ENCODE measurements at regions not wholly inside any gene's neighbourhood (a gene's known extent, or its start where the extent isn't known, plus 50 kb on each side); places are given as distances from the start of the nearest gene placed in this dataset.
"Not testable (repeated sequence)": the region's sequence is repeated elsewhere in the genome, so short reads cannot be mapped to it uniquely, and the experiment has no call there.

- Mint-ChIP-seq H3K4me1 (no peaks in the 10 kb centered on the region), H3K27me3 (no peaks in the 10 kb centered on the region), H3K36me3 (no peaks in the 10 kb centered on the region), H3K9me3 (ENCODE audit: low read depth) (no peaks in the 10 kb centered on the region), H3K27ac (no peak overlapping the region), H3K4me3 (no peak overlapping the region)
- CTCF ChIA-PET = no interaction called here
- DNase-seq (no peak), ATAC-seq (no peak)
Measured at GRCh38 chr6:112683106-112683505, 336.0 kb downstream of the RFPL4B start.

GRCh38 chr6:112683926-112684325 is 336.8 kb downstream of the RFPL4B start:
- no peak for DNase-seq
- CTCF ChIA-PET = no interaction called here
- H3K9me3 Mint-ChIP-seq (ENCODE audit: low read depth) = no peaks in the 10 kb centered on the region

DNA sequence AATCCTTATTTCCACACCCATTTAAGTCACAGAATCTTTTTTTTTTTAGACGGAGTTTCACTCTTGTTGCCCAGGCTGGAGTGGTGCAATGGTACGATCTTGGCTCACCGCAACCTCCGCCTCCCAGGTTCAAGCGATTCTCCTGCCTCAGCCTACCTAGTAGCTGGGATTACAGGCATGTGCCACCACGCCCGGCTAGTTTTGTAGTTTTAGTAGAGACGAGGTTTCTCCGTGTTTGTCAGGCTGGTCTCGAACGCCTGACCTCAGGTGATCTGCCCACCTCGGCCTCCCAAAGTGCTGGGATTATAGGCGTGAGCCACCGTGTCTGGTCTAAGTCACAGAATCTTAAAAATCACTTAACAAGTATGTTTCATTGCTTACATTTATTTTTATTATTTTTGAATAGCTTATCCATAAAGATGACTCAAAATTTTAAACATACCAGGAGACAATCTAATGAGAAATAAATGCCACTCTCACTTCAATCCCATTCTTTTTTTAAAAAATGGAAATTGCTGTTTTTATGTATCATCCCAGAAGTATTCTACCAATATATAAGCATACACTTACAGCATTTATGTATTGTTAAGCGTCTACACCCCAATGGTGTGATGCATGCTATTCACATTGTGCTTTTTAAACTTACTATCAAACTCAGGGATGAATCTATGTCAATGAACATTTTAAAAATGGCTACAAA is 338.5 kb downstream of the RFPL4B start:
- ATAC-seq; H3K4me3 Mint-ChIP-seq; H3K27me3 Mint-ChIP-seq; H3K36me3 Mint-ChIP-seq; H3K4me1 Mint-ChIP-seq; H3K27ac Mint-ChIP-seq; H3K9me3 Mint-ChIP-seq (ENCODE audit: low read depth); CTCF ChIA-PET; DNase-seq: not testable (repeated sequence)

More at GRCh38 chr6:112683926-112684325, 336.8 kb downstream of the RFPL4B start:
- Mint-ChIP-seq H3K36me3 (no peaks in the 10 kb centered on the region), H3K27ac (no peak overlapping the region), H3K4me3 (no peak overlapping the region), H3K4me1 (no peaks in the 10 kb centered on the region), H3K27me3 (no peaks in the 10 kb centered on the region)
- ATAC-seq = no peak

DNA sequence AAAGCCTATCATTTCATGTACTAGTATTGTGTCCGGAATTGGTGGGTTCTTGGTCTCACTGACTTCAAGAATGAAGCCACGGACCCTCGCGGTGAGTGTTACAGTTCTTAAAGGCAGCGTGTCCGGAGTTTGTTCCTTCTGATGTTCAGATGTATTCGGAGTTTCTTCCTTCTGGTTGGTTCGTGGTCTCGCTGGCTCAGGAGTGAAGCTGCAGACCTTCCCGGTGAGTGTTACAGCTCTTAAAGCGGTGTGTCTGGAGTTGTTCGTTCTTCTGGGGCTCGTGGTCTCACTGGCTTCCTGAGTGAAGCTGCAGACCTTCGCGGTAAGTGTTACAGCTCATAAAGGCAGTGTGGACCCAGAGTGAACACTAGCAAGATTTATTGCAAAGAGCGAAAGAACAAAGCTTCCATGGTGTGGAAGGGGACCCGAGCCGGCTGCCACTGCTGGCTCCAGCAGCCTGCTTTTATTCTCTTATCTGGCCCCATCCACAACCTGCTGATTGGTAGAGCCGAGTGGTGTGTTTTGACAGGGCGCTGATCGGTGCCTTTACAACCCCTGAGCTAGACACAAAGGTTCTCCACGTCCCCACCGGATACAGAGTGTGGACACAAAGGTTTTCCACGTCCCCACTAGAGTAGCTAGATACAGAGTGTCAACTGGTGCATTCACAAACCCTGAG is 341.5 kb downstream of the RFPL4B start:
- not testable (repeated sequence) for H3K4me1 Mint-ChIP-seq; H3K27me3 Mint-ChIP-seq; H3K9me3 Mint-ChIP-seq (ENCODE audit: low read depth); H3K4me3 Mint-ChIP-seq; H3K27ac Mint-ChIP-seq; H3K36me3 Mint-ChIP-seq; DNase-seq; ATAC-seq
- CTCF ChIA-PET = interaction anchor here (1.0 kb wide), 1 partner anchor 9 kb away, joined by 3 read pairs; no protein-coding TSS in a partner anchor

DNA sequence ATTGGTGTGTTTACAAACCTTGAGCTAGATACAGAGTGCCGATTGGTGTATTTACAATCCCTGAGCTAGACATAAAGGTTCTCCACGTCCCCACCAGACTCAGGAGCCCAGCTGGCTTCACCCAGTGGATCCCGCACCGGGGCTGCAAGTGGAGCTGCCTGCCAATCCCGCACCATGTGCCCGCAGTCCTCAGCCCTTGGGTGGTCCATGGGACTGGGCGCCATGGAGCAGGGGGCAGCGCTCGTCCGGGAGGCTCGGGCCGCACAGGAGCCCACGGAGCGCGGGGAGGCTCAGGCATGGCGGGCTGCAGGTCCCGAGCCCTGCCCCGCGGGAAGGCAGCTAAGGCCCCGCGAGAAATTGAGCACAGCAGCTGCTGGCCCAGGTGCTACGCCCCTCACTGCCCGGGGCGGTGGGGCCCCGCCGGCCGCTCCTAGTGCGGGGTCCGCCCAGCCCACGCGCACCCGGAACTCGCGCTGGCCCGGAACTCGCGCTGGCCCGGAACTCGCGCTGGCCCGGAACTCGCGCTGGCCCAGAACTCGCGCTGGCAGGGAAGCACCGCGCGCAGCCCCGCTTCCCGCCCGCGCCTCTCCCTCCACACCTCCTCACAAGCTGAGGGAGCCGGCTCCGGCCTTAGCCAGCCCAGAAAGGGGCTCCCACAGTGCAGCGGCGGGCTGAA is 342.2 kb downstream of the RFPL4B start:
- ATAC-seq; DNase-seq; H3K4me1 Mint-ChIP-seq; H3K36me3 Mint-ChIP-seq; H3K9me3 Mint-ChIP-seq (ENCODE audit: low read depth); H3K27ac Mint-ChIP-seq; CTCF ChIA-PET; H3K4me3 Mint-ChIP-seq; H3K27me3 Mint-ChIP-seq: not testable (repeated sequence)

GRCh38 chr6:112690497-112691202 is 343.5 kb downstream of the RFPL4B start:
- Mint-ChIP-seq H3K9me3 (ENCODE audit: low read depth) (no peaks in the 10 kb centered on the region), H3K4me1 (no peaks in the 10 kb centered on the region), H3K4me3 (no peak overlapping the region), H3K36me3 (no peaks in the 10 kb centered on the region), H3K27ac (no peak overlapping the region), H3K27me3 (no peaks in the 10 kb centered on the region)
- ATAC-seq = no peak
- no peak for DNase-seq
- CTCF ChIA-PET = no interaction called here

GRCh38 chr6:112691289-112691688 is 344.2 kb downstream of the RFPL4B start:
- DNase-seq = no peak
- CTCF ChIA-PET = no interaction called here

GRCh38 chr6:112695001-112695400 is 347.9 kb downstream of the RFPL4B start:
- Mint-ChIP-seq H3K27me3 (no peaks in the 10 kb centered on the region), H3K9me3 (ENCODE audit: low read depth) (no peaks in the 10 kb centered on the region), H3K27ac (no peak overlapping the region), H3K36me3 (no peaks in the 10 kb centered on the region), H3K4me3 (no peak overlapping the region), H3K4me1 (no peaks in the 10 kb centered on the region)
- CTCF ChIA-PET = no interaction called here
- ATAC-seq = no peak
- no peak for DNase-seq

More at GRCh38 chr6:112691289-112691688, 344.2 kb downstream of the RFPL4B start:
- Mint-ChIP-seq H3K27ac (no peak overlapping the region), H3K9me3 (ENCODE audit: low read depth) (no peaks in the 10 kb centered on the region), H3K4me3 (no peak overlapping the region), H3K27me3 (no peaks in the 10 kb centered on the region), H3K4me1 (no peaks in the 10 kb centered on the region), H3K36me3 (no peaks in the 10 kb centered on the region)
- ATAC-seq = no peak

- no peaks in the 10 kb centered on the region for H3K36me3 Mint-ChIP-seq
- H3K4me3 Mint-ChIP-seq = no peak overlapping the region
- H3K9me3 Mint-ChIP-seq (ENCODE audit: low read depth) = no peaks in the 10 kb centered on the region
- no peaks in the 10 kb centered on the region for H3K27me3 Mint-ChIP-seq
- no peaks in the 10 kb centered on the region for H3K4me1 Mint-ChIP-seq
- no peak overlapping the region for H3K27ac Mint-ChIP-seq
- CTCF ChIA-PET = no interaction called here
- ATAC-seq (no peak), DNase-seq (no peak)
Measured at GRCh38 chr6:112697265-112697664, 350.1 kb downstream of the RFPL4B start.

DNA sequence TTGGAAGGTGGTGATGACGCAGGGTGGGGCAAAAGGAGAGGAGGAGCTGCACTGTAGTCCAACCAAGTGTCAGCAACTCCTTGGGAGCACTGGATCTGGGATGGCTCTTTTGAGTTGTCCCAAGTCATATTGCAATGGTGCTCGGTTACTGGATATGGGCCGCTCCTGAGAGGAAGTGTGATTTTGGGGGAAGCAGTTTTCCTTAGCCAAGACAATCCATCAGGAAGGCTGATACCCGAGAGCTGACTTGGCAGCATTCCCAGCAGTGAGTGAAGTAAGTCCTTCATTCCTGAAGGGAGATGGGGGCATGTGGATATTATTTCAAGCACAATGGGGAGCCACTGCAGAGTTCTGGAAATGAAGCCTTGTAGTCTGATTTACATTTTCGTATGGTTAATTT is 354.1 kb downstream of the RFPL4B start:
- DNase-seq (no peak), ATAC-seq (no peak)
- Mint-ChIP-seq H3K4me1 (no peaks in the 10 kb centered on the region), H3K27me3 (no peaks in the 10 kb centered on the region), H3K9me3 (ENCODE audit: low read depth) (peaks cover 2% of the 10 kb centered on the region), H3K27ac (no peak overlapping the region), H3K36me3 (no peaks in the 10 kb centered on the region), H3K4me3 (no peak overlapping the region)
- CTCF ChIA-PET = no interaction called here

GRCh38 chr6:112710710-112711109 is 363.6 kb downstream of the RFPL4B start:
- no peaks in the 10 kb centered on the region for H3K9me3 Mint-ChIP-seq (ENCODE audit: low read depth)
- CTCF ChIA-PET = no interaction called here
- DNase-seq = no peak
- H3K4me3 Mint-ChIP-seq = no peak overlapping the region
- H3K27ac Mint-ChIP-seq = no peak overlapping the region
- H3K4me1 Mint-ChIP-seq = no peaks in the 10 kb centered on the region
- ATAC-seq = no peak
- no peaks in the 10 kb centered on the region for H3K27me3 Mint-ChIP-seq
- no peaks in the 10 kb centered on the region for H3K36me3 Mint-ChIP-seq

DNA sequence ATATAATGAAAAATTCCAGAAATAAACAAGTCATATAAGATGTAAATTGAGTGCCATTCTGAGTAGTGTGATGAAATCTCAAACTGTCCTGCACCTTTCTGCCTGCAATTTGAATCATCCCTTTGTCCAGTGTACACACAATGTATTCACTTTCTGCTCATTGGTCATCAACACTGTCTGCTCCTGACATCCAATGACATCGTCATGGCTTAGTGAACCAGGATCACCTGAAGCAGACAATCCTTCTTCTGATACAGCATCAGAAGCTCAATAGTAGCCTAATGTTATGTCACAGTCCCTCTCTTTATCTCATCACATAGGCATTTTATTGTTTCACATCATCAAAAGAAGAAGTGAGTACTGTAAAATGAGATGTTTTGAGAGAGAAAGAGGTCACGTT is 366.3 kb downstream of the RFPL4B start:
- Mint-ChIP-seq H3K9me3 (ENCODE audit: low read depth) (no peaks in the 10 kb centered on the region), H3K27me3 (no peaks in the 10 kb centered on the region), H3K36me3 (no peaks in the 10 kb centered on the region), H3K4me1 (no peaks in the 10 kb centered on the region), H3K4me3 (no peak overlapping the region), H3K27ac (no peak overlapping the region)
- DNase-seq = no peak
- CTCF ChIA-PET = no interaction called here
- ATAC-seq = no peak

GRCh38 chr6:112717401-112717800 is 370.3 kb downstream of the RFPL4B start:
- no peak for DNase-seq
- no peaks in the 10 kb centered on the region for H3K36me3 Mint-ChIP-seq
- no peak for ATAC-seq
- H3K9me3 Mint-ChIP-seq (ENCODE audit: low read depth) = no peaks in the 10 kb centered on the region
- no peaks in the 10 kb centered on the region for H3K27me3 Mint-ChIP-seq
- no peaks in the 10 kb centered on the region for H3K4me1 Mint-ChIP-seq
- H3K27ac Mint-ChIP-seq = no peak overlapping the region
- H3K4me3 Mint-ChIP-seq = no peak overlapping the region
- CTCF ChIA-PET = no interaction called here
